NCI-H2227 (cell line): ENCODE measurements at regions not wholly inside any gene's neighbourhood (a gene's known extent, or its start where the extent isn't known, plus 50 kb on each side); places are given as distances from the start of the nearest gene placed in this dataset.
"Not testable (repeated sequence)": the region's sequence is repeated elsewhere in the genome, so short reads cannot be mapped to it uniquely, and the experiment has no call there.

Experiments used
- DNase-seq: peaks from one replicate; lab custom pipeline; 2025; ENCODE audit not compliant: unreplicated experiment; lab: John Stamatoyannopoulos, UW

DNA sequence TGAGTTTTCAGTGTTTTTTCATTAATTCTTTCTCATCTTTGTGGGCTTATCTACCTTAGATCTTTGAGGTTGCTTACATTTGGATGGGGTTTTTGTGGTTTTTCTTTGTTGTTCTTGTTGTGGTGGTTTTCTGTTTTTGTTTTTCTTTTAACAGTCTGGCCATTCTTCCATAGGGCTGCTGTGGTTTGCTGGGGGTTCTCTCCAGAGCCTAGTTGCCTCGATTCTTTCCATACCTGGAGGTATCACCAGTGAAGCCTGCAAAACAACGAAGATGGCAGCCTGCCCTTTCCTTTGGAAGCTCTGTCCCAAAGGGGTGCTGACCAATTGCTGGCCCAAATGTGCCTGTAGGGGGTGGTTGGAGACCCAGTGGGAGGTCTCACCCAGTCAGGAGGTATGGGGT lies 168.6 kb upstream of the CLNK start:
- DNase-seq, result no peak

DNA sequence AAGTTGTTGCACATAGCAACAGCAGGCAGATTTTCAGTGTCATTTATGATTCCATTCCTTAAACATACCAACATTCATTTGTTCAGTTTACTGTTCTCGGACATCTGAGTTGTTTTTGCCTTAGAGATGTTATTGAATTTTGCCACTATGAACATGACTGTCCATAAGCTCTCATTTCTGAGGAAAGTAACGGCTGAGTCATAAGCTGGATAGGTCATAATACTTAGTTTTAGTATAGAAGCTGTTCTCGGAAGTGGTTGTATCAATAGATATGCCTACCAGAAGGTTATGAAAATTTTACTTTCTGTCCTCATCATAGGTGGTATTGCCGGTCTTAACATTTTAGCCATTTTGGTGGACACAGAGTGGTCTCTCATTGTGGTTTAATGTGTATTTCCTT lies 157.1 kb upstream of the CLNK start:
- no peak for DNase-seq

- no peak for DNase-seq
These were observed 152.6 kb upstream of the CLNK start for GRCh38 chr4:10837151-10837550.

DNA sequence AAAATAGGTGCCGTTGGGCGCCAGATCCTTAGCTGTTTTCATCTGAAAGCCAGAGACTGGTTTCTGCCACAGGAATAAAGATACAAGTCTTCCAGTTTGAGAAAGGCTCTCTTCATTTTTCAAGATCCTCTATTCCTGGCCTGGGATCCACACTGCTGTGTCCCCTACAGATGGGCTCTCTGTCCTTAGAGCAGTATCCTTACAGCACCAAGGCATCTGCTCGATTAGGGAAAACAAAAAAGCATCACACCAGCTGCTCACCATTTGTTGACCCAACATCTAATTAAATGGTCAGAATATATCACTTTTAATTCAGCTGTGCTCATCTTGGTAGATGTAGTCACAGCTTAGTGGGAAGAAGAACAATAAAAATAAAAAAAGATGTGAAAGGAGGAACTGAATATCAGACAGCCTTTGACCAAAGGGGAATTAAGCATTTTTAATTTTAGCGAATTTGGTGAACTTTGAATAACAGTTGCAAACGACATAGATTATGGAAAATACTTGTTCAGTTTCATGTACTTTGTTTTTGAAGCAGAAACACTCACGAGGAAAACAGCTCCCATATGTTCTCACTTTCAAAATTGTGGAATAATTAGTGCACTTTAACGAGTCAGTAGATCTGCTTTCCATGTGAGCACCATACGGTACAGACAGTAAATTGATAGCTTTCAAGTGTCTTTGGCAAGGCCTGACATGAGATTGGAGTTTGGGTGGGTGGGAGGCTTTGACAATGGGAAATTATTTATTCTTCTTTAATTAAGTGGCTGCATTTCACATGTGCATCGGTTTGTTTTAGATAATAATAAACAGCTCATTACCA lies 148.4 kb upstream of the CLNK start:
- no peak for DNase-seq

DNA sequence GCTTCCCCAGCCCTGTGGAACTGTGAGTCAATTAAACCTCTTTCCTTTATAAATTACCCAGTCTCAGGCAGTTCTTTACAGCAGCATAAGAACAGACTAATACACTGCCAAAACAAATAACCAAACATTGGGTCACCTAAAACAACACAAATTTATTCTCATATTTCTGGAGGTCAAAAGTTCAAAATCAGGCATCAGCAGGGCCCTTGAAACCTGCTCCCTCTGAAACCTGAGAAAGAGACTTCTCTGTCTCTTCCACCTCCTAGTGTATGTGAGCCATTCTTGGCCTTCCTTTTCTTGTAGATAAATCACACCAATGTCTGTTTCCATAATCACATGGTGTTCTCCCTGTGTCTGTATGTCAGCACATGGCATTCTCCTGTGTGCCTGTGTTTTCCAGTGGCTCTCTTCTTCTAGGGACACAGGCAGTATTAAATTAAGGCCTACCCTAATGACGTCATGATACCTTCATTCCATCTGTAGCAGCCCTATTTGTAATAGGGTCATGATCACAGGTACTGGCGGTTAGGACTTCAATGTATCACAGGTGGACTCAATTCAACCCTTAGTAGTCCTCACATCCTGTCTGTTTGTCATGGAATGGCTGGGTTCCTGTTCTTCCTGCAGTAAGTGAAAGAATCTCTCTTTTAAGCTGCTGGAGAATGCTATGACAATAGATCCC lies 147.3 kb upstream of the CLNK start:
- DNase-seq, result no peak

DNA sequence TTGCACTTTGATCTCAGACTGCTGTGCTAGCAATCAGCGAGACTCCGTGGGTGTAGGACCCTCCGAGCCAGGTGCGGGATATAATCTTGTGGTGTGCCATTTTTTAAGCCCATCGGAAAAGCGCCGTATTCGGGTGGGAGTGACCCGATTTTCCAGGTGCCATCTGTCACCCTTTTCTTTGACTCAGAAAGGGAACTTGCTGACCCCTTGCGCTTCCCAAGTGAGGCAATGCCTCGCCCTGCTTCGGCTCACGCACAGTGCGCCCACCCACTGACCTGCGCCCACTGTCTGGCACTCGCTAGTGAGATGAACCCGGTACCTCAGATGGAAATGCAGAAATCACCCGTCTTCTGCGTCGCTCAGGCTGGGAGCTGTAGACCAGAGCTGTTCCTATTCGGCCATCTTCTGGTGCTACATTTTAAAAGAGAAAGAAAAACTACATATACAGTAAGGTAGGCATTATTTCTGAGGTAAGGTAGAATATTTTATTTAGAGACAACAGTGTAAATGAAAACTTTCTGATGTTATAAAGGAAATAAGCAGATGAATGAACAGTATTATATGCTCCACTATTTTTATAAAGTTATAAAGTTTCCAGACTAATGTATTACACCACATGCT lies 144.5 kb upstream of the CLNK start:
- DNase-seq, result not testable (repeated sequence)

DNA sequence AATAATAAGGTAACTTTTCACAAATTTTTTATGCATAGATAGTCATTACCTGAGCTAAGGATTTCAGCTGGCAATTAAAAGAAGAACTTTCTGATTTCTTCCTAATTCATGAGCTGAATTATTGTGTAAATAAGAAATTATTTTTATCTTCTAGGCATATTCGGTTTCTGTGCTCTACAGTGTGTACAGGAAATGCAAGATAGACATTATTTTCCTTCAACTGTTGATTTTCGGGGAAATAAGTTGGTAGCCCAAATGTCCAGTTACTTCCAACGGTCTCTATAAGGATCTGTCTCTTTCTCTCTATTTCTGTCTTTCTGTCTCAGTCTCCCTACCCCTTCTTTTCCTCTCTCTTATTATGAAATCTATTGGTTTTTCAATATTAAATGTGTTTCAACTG lies 137.3 kb upstream of the CLNK start:
- DNase-seq, result no peak

- no peak for DNase-seq
These were observed 132.0 kb upstream of the CLNK start for GRCh38 chr4:10816571-10816970.

GRCh38 chr4:10811991-10812390 lies 127.4 kb upstream of the CLNK start:
- no peak for DNase-seq

GRCh38 chr4:10810411-10810810 lies 125.8 kb upstream of the CLNK start:
- DNase-seq, result no peak

DNA sequence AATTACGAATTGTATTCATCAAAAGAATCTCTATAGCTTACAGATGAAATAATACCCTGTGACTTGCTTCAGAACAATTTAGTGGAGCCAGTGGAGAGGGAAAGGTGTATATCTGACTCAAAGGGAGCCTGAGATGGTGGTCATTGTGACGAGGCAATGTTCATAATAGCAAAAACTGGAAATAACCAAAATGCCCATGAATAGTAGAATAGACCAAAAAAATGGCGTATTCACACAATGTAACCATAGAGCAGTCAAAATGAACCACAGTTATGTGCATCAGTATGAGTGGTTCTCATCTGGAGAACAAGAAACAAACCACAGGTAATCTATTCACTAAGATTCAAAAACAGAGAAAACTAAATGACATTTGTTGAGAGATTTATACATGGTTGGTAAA lies 125.3 kb upstream of the CLNK start:
- no peak for DNase-seq

DNA sequence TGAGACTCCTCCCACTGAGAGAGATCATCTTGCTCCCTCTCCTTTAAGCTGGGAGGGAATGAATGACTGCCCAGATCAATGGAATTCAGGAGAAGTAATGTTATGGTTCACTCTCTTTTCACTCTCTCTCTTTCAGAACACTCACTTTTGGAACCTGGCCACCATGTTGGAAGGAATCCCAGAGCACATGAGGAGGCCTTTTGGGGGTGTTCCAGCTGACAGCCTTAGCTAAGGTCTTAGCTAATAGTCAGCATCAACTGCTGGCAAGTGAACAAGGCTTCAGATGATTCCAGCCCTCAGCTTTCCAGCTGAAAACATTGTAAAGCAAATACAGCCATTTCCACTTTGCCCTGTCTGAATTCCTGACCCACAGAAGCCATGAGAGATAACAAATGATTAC lies 124.0 kb upstream of the CLNK start:
- no peak for DNase-seq

DNA sequence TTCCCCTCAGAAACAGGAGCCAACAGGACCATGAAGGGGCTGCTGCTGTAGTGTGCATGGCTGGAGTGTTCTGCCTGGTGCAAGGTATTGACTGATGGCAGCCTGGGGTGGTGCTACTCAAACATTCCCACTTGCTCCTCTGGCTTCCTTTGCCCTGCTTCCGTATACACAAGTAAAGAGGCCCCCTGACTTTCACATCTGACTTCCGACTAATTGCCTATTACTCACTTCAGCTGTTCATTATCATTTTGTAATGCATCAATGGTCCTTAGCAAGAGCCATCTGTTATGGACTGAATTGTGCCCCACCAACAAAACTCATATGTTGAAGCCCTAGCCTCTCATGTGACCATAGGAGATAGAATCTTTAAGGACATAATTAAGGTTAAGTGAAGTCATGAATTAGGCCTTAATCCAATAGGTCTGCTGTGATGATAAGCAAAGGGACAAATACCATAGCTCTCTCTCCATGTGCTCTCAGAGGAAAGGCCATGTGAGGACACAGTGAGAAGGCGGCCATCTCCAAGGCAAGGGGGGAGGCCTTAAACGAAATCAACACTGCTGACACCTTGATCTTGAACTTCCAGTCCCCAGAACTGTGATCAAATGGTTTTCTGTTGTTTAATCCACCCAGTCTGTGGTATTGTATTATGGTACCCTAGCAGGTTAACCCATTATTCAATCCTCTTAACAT lies 122.5 kb upstream of the CLNK start:
- no peak for DNase-seq

DNA sequence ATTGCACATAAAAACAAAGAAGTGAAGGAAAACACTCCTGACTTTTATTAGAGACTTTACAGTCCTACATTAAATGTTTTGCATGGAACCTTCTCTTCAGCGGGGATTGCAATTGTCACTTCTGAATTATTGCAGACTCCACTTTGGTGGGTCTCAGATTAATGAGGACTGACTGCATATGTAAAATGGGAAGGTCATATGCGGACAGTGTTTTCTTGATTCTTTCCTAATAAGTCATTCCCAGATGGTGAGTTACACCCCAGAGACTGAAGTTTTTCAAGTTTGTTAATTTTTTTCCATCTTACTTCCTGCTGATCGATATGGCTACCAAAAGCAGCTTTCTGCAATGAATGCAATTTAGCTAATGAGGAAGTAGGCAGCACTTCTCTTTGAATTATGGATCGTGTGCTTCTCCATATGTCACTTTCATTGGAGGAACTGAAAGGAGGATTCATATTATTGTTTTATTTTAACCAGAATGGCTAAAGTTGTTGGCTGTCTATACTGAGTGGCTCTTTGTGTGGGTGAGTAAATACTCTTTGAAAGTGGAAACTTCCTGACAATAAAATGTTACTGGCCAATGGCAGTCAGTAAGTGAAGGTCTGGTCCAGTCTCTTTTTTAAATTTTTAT lies 119.3 kb upstream of the CLNK start:
- DNase-seq, result no peak

GRCh38 chr4:10787365-10787764 lies 102.8 kb upstream of the CLNK start:
- DNase-seq, result no peak

DNA sequence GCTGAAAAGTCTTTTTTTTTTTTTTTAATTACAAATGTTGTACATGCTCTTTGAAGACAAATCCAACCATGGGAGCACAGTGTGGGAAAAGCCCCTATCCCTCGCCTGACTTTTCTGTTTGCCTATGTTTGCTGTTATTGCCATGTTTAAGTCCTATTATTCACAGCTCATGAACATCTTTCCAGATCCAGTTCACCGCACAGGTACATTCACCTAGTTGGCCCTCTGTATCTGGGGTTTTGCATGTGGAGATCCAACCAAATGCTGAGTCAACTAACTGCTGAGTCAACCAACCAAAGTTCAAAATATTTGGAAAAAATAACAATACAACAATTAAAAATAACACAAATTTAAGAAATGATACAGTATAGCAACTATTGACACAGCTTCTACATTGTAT lies 100.1 kb upstream of the CLNK start:
- DNase-seq, result no peak

- DNase-seq, result no peak
These were observed 98.8 kb upstream of the CLNK start for GRCh38 chr4:10783351-10783750.

DNA sequence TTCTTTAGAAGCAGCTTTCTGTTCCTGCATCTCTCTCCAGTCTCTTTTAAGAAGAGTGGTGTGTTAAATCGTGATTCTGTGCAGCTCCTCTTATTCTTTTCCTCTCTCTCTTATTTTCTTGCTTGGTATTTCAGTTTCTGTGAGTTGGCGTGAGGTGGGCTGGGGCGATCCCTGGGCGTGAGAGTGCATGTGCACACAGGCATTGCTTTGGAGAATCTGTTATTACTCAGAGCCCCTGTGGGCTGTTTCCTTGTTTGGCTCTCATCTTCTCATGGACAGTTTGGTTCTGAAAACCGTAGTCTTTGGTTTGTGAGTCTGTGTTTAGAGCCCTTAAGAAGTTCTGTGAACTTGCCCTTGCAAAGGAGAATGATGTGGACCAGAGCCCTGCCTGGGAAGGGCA lies 97.2 kb upstream of the CLNK start:
- DNase-seq, result no peak

GRCh38 chr4:10780803-10781202 lies 96.2 kb upstream of the CLNK start:
- not testable (repeated sequence) for DNase-seq

- not testable (repeated sequence) for DNase-seq
These were observed 90.6 kb upstream of the CLNK start for GRCh38 chr4:10775132-10775531.

DNA sequence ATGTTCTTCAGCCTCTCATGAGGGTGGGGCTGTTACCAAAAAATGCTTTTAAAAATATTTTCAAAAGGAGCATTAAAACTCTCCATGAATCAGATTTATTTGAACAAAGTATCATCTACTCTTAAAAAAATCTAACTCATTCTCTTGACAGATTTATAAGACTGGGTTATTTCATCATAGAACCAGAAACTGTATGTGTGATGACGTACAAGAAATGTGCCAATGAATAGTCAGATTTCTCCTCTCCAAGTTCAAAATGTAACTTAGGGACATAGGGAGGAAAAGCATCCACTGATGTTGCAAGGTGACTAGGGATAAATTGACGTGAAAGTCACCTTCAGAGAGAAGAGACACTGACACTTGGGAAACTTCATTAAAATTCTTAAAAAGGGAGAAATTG lies 89.1 kb upstream of the CLNK start:
- no peak for DNase-seq
